H1 (cell line): ENCODE measurements at regions not wholly inside any gene's neighbourhood (a gene's known extent, or its start where the extent isn't known, plus 50 kb on each side); places are given as distances from the start of the nearest gene placed in this dataset.

Experiments used
- CTCF ChIA-PET: fragments of 300-600 bp; sonication (Branson Sonifier 250); formaldehyde crosslinking; loops from one replicate; lab custom pipeline; 2021; ENCODE audit not compliant: partially characterized antibody; lab: Charles Lee
- POLR2A ChIA-PET: fragments of 300-600 bp; sonication (Branson Sonifier 250); formaldehyde crosslinking; loops from one replicate; lab custom pipeline; 2021; ENCODE audit warnings: inconsistent platforms; ENCODE audit not compliant: partially characterized antibody; lab: Charles Lee
- DNase-seq, 2 experiments: peaks; one replicate each; pipeline versions ENCODE4 v3.0.0 to v3.0.0-alpha.2; 2010 to 2022; ENCODE audit warnings: low spot score in 2 of 2, low read depth in 1 of 2, mixed read lengths in 1 of 2
- FAIRE-seq: peaks from 2 replicates; lab custom pipeline; 2011; peaks lifted over from hg19 to GRCh38; lab: Jason Lieb, UNC
- H2AFZ ChIP-seq: 2 replicates; pipeline ENCODE4 v1.8.1; 2012; ENCODE audit warnings: low read length, inconsistent platforms
- H2AK5ac ChIP-seq: 2 replicates; pipeline ENCODE4 v1.6.1; 2013; ENCODE audit warnings: low read depth, low read length
- H2BK120ac ChIP-seq: replicated peaks from 2 replicates; pipeline ENCODE3; 2013; ENCODE audit warnings: low read depth, low read length, inconsistent platforms
- H2BK12ac ChIP-seq: 2 replicates; pipeline ENCODE4 v1.6.1; 2013; ENCODE audit warnings: low read depth, low read length
- H2BK15ac ChIP-seq: 2 replicates; pipeline ENCODE4 v1.6.1; 2013; ENCODE audit warnings: low read length
- H2BK20ac ChIP-seq: 2 replicates; pipeline ENCODE4 v1.6.1; 2013; ENCODE audit warnings: low read length
- H2BK5ac ChIP-seq: 2 replicates; pipeline ENCODE4 v1.6.1; 2013; ENCODE audit warnings: low read depth, low read length
- H3K14ac ChIP-seq: 2 replicates; pipeline ENCODE4 v1.6.1; 2013; ENCODE audit warnings: inconsistent platforms; ENCODE audit not compliant: insufficient read length
- H3K18ac ChIP-seq: 2 replicates; pipeline ENCODE4 v1.6.1; 2013; ENCODE audit warnings: low read length; ENCODE audit errors: extremely low read depth
- H3K23ac ChIP-seq: 2 replicates; pipeline ENCODE4 v1.6.1; 2013; ENCODE audit warnings: inconsistent platforms; ENCODE audit not compliant: insufficient read length
- H3K23me2 ChIP-seq: 2 replicates; pipeline ENCODE4 v1.6.1; 2013; ENCODE audit warnings: low read depth, low read length
- H3K27ac ChIP-seq: 2 replicates; pipeline ENCODE4 v1.6.1; 2011; ENCODE audit warnings: low read depth, low read length, inconsistent platforms
- H3K27me3 ChIP-seq, 4 experiments: replicated peaks in 1 of 4; 1 replicate in 1 of 4; 2 replicates in 3 of 4; pipeline versions ENCODE4 v1.6.1 to v1.8.1; 2011 to 2013; ENCODE audit warnings: low read length in 3 of 4, mild to moderate bottlenecking in 3 of 4, inconsistent platforms in 2 of 4, mixed read lengths in 2 of 4, moderate library complexity in 1 of 4; ENCODE audit not compliant: control insufficient read depth in 3 of 4, insufficient read depth in 3 of 4; ENCODE audit errors: extremely low read depth in 1 of 4
- H3K36me3 ChIP-seq, 4 experiments: 2 replicates each; pipeline versions ENCODE4 v1.6.1 to v1.8.1; 2011 to 2013; ENCODE audit warnings: mild to moderate bottlenecking in 4 of 4, low read length in 3 of 4, moderate library complexity in 2 of 4, control low read depth in 1 of 4, inconsistent platforms in 1 of 4; ENCODE audit not compliant: insufficient read depth in 4 of 4, control insufficient read depth in 2 of 4
- H3K4ac ChIP-seq: replicated peaks from 2 replicates; pipeline ENCODE3; 2013; ENCODE audit warnings: low read length, low read depth, mixed read lengths, inconsistent platforms; ENCODE audit not compliant: insufficient read length
- H3K4me1 ChIP-seq, 4 experiments: replicated peaks in 1 of 4; 1 replicate in 1 of 4; 2 replicates in 3 of 4; pipeline versions ENCODE4 v1.6.1 to v1.8.1; 2011 to 2013; ENCODE audit warnings: low read length in 3 of 4, inconsistent platforms in 2 of 4, mixed read lengths in 1 of 4; ENCODE audit not compliant: insufficient read depth in 4 of 4, control insufficient read depth in 3 of 4
- H3K4me2 ChIP-seq, 2 experiments: 2 replicates each; pipeline versions ENCODE4 v1.6.1 to v1.8.1; 2011 to 2013; ENCODE audit warnings: low read depth in 2 of 2, low read length in 2 of 2, control low read depth in 1 of 2, inconsistent platforms in 1 of 2, mild to moderate bottlenecking in 1 of 2; ENCODE audit not compliant: insufficient read depth in 1 of 2
- H3K4me3 ChIP-seq, 4 experiments: fragments of 200-600, 300-600 bp in 1 of 4; sonication (generic), shearing (Covaris generic), sonication (Bioruptor Twin) in 1 of 4; 2 replicates each; pipeline versions ENCODE4 v1.5.1 to v1.8.1; 2011 to 2016; ENCODE audit warnings: low read length in 4 of 4, low read depth in 3 of 4, control low read depth in 2 of 4, inconsistent platforms in 2 of 4, mild to moderate bottlenecking in 2 of 4, mixed read lengths in 1 of 4, moderate library complexity in 1 of 4; ENCODE audit not compliant: insufficient read depth in 2 of 4; ENCODE audit errors: extremely low read depth in 1 of 4
- H3K56ac ChIP-seq: replicated peaks from 2 replicates; pipeline ENCODE3; 2013; ENCODE audit warnings: low read depth, mild to moderate bottlenecking, mixed read lengths, low read length, inconsistent platforms; ENCODE audit not compliant: insufficient read length
- H3K79me1 ChIP-seq: 2 replicates; pipeline ENCODE4 v1.6.1; 2013; ENCODE audit warnings: low read depth, low read length, control low read depth
- H3K79me2 ChIP-seq, 2 experiments: 2 replicates each; pipeline versions ENCODE4 v1.6.1 to v1.8.1; 2012 to 2013; ENCODE audit warnings: low read length in 2 of 2, mild to moderate bottlenecking in 2 of 2, inconsistent platforms in 1 of 2; ENCODE audit not compliant: insufficient read depth in 2 of 2, control insufficient read depth in 1 of 2
- H3K9ac ChIP-seq, 4 experiments: replicated peaks in 1 of 4; 1 replicate in 1 of 4; 2 replicates in 3 of 4; pipeline versions ENCODE4 v1.6.1 to v1.8.1; 2011 to 2013; ENCODE audit warnings: low read depth in 3 of 4, low read length in 3 of 4, control low read depth in 2 of 4, mild to moderate bottlenecking in 2 of 4, moderate library complexity in 2 of 4, inconsistent platforms in 1 of 4; ENCODE audit errors: extremely low read depth in 1 of 4
- H3K9me3 ChIP-seq, 2 experiments: 2 replicates each; pipeline versions ENCODE4 v1.6.1 to v1.8.1; 2012 to 2013; ENCODE audit warnings: mild to moderate bottlenecking in 2 of 2, moderate library complexity in 2 of 2, control low read depth in 1 of 2, inconsistent platforms in 1 of 2, low read depth in 1 of 2, low read length in 1 of 2, mixed read lengths in 1 of 2; ENCODE audit not compliant: insufficient read depth in 2 of 2
- H4K20me1 ChIP-seq, 2 experiments: replicated peaks in 1 of 2; 2 replicates each; pipeline versions ENCODE3 to v1.8.1; 2011 to 2013; ENCODE audit warnings: inconsistent platforms in 2 of 2, low read length in 2 of 2, mild to moderate bottlenecking in 1 of 2; ENCODE audit not compliant: insufficient read depth in 2 of 2, control insufficient read depth in 1 of 2
- H4K5ac ChIP-seq: 2 replicates; pipeline ENCODE4 v1.6.1; 2013; ENCODE audit warnings: low read length, low read depth, mixed read lengths, inconsistent platforms; ENCODE audit not compliant: insufficient read length
- H4K8ac ChIP-seq: 2 replicates; pipeline ENCODE4 v1.8.0; 2013; ENCODE audit warnings: mild to moderate bottlenecking, moderate library complexity, low read length, inconsistent platforms; ENCODE audit not compliant: insufficient read depth; ENCODE audit errors: extremely low read depth
- H4K91ac ChIP-seq: replicated peaks from 2 replicates; pipeline ENCODE3; 2013; ENCODE audit warnings: low read length, mixed read lengths, inconsistent platforms; ENCODE audit not compliant: insufficient read length
- BCL11A ChIP-seq, 2 experiments: IDR thresholded peaks; one replicate each; pipeline ENCODE4 v1.6.1; 2011; ENCODE audit warnings: low read depth in 2 of 2, low read length in 2 of 2, mild to moderate bottlenecking in 2 of 2
- EZH2 ChIP-seq: fragments of 200-600 bp; sonication (generic); IDR thresholded peaks from 2 replicates; pipeline ENCODE4 v1.7.1; 2012; ENCODE audit warnings: low read depth, mild to moderate bottlenecking, moderate library complexity, low read length, inconsistent platforms; ENCODE audit not compliant: severe bottlenecking
- JUN ChIP-seq: IDR thresholded peaks from 2 replicates; pipeline ENCODE4 v1.6.1; 2011; ENCODE audit warnings: low read depth, mild to moderate bottlenecking, improper control_type of control experiment, low read length
- MAFK ChIP-seq: IDR thresholded peaks from 2 replicates; pipeline ENCODE4 v1.6.1; 2012; ENCODE audit warnings: low read depth, mild to moderate bottlenecking, improper control_type of control experiment, low read length
- PHF8 ChIP-seq: fragments of 200-600 bp; sonication (generic); conservative IDR thresholded peaks from 2 replicates; pipeline ENCODE4 v1.7.1; 2012; ENCODE audit warnings: low read depth, mild to moderate bottlenecking, inconsistent platforms, low read length, moderate library complexity
- POLR2A ChIP-seq, 2 experiments: IDR thresholded peaks; 1 replicate in 1 of 2; 2 replicates in 1 of 2; pipeline ENCODE4 v1.6.1; 2011; ENCODE audit warnings: low read depth in 2 of 2, low read length in 2 of 2, mild to moderate bottlenecking in 2 of 2; ENCODE audit errors: control extremely low read depth in 1 of 2
- RBBP5 ChIP-seq: IDR thresholded peaks from 2 replicates; pipeline ENCODE4 v1.7.1; 2012; ENCODE audit warnings: low read depth, mild to moderate bottlenecking, inconsistent platforms, low read length, moderate library complexity, borderline replicate concordance
- SUZ12 ChIP-seq: fragments of 200-600 bp; sonication (generic); IDR thresholded peaks from 2 replicates; pipeline ENCODE4 v1.6.1; 2012; ENCODE audit warnings: mild to moderate bottlenecking, inconsistent platforms, low read length, moderate library complexity, mixed read lengths
- TAF7 ChIP-seq: optimal IDR thresholded peaks from 2 replicates; pipeline ENCODE3; 2011; ENCODE audit warnings: low read depth, mild to moderate bottlenecking, inconsistent platforms, low read length, moderate library complexity, borderline replicate concordance
- TEAD4 ChIP-seq: IDR thresholded peaks from 2 replicates; pipeline ENCODE4 v1.6.1; 2012; ENCODE audit warnings: low read depth, low read length, inconsistent platforms, mixed read lengths
- USF2 ChIP-seq: IDR thresholded peaks from 2 replicates; pipeline ENCODE4 v1.6.1; 2011; ENCODE audit warnings: low read length, improper control_type of control experiment
- YY1 ChIP-seq: IDR thresholded peaks from 2 replicates; pipeline ENCODE4 v1.6.1; 2011; ENCODE audit warnings: low read depth, mild to moderate bottlenecking, low read length
- WGBS, 2 experiments: shearing (Covaris generic) in 1 of 2; methylation state at CpG; one replicate each; pipeline versions ENCODE4 v1.1.6 to v1.1.7; 2013 to 2015; ENCODE audit warnings: low lambda C conversion rate in 2 of 2, mixed read lengths in 2 of 2, inconsistent platforms in 1 of 2, low coverage in 1 of 2, missing lambda C conversion rate in 1 of 2; ENCODE audit not compliant: insufficient replicate concordance in 2 of 2, insufficient coverage in 1 of 2, insufficient read length in 1 of 2; ENCODE audit errors: extremely low coverage in 1 of 2, missing lambda C conversion rate in 1 of 2; 5-methylcytosine and 5-hydroxymethylcytosine counted together

DNA sequence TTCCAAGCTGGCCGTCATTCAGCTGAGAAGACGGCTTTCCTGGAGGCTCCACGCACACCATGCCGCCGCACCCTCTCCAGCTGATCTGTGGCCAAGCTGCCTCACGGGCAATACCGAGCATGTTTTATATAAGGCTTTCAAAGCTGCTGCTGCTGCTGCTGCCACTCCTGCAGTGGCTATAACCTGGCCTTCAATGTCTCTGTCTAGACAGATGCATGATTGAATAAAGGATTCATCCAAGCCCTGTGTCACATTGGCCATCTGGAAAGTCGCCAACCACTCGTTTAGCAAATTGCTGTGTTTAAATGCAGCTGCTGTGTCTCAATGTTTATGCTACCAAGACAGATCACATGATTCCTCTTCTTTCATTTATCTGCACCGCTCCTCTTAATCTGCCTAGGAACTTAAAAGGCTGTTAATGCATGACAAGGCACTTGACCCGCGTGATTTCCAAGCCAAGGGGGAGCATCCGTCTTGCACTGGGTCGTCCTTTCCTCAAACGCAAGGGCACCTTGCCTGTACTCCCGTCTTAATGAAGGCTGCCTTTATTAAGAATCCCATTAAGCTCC, 114.3 kb downstream of the TEX26 start:
- no peaks in the 10 kb centered on the region for H4K20me1 ChIP-seq
- no peak overlapping the region for H2AK5ac ChIP-seq
- no peak overlapping the region for H4K91ac ChIP-seq
- H2BK15ac ChIP-seq, result no peak overlapping the region
- H3K79me2 ChIP-seq, result no peaks in the 10 kb centered on the region
- no peak overlapping the region; a peak in 1 of 7 replicates for H3K9ac ChIP-seq
- no peak overlapping the region for H3K27ac ChIP-seq
- TF ChIP-seq POLR2A (IDR thresholded peaks at IDR 0.05; ENCODE audit: control extremely low read depth in 1 of 2, low read depth in 2 of 2, low read length in 2 of 2) (no peak), PHF8 (no peak), MAFK (no peak), TAF7 (no peak), USF2 (no peak), EZH2 (no peak), RBBP5 (no peak), BCL11A (IDR thresholded peaks at IDR 0.05; ENCODE audit: low read depth in 2 of 2, low read length in 2 of 2) (no peak), JUN (no peak), YY1 (no peak), TEAD4 (no peak), SUZ12 (no peak)
- WGBS, 2 experiments, result 92% methylated on average over 16 of the region's 16 CpGs; no CpG with 5 or more reads in 1 of the 2 experiments
- no peak overlapping the region for H3K23ac ChIP-seq
- no peak overlapping the region for H3K4me3 ChIP-seq
- H2BK5ac ChIP-seq, result no peak overlapping the region
- H4K5ac ChIP-seq, result no peak overlapping the region
- no peaks in the 10 kb centered on the region for H3K23me2 ChIP-seq
- no peak overlapping the region for H2BK120ac ChIP-seq
- H3K18ac ChIP-seq, result no peak overlapping the region
- no peak overlapping the region for H2AFZ ChIP-seq
- H3K9me3 ChIP-seq, result no peaks in the 10 kb centered on the region
- H4K8ac ChIP-seq, result no peak overlapping the region
- no peak overlapping the region for H3K56ac ChIP-seq
- no peak overlapping the region for H3K4ac ChIP-seq
- H3K36me3 ChIP-seq, result no peaks in the 10 kb centered on the region
- POLR2A ChIA-PET, result interaction anchor here (1.2 kb wide), 1 partner anchor 146 kb away, joined by 3 read pairs; no protein-coding TSS in a partner anchor
- no peak overlapping the region for H2BK20ac ChIP-seq
- H3K4me1 ChIP-seq, result peaks cover 0 to 4% (median 0%) of the 10 kb centered on the region in 4 experiments; a peak in 2 of 7 replicates
- DNase-seq (no peak), FAIRE-seq (no peak)
- no peaks in the 10 kb centered on the region for H3K79me1 ChIP-seq
- H2BK12ac ChIP-seq, result no peak overlapping the region
- H3K14ac ChIP-seq, result no peak overlapping the region
- H3K4me2 ChIP-seq, result no peak overlapping the region
- H3K27me3 ChIP-seq, result no peaks in the 10 kb centered on the region; a peak in 1 of 7 replicates
- CTCF ChIA-PET, result interaction anchor here (0.5 to 4.7 kb wide), 8 partner anchors 16 to 372 kb away, joined by 3 to 39 read pairs (median 4); no protein-coding TSS in a partner anchor
